Endothelial cell of umbilical vein (primary cell): ENCODE measurements at regions not wholly inside any gene's neighbourhood (a gene's known extent, or its start where the extent isn't known, plus 50 kb on each side); places are given as distances from the start of the nearest gene placed in this dataset.

Source experiments
- BruUV-seq: library from RNA; stranded (reverse); fragments of 400-500 nt; replicated peaks from 2 replicates; lab custom pipeline; 2021; lab: Mats Ljungman, UMichigan
- CTCF ChIA-PET: fragments of 300-600, 350-600 bp; sonication (Branson Sonifier 250); formaldehyde crosslinking; loops from one replicate; lab custom pipeline; 2021; ENCODE audit warnings: antibody characterized with exemption, inconsistent platforms; lab: Charles Lee
- POLR2A ChIA-PET: fragments of 300-600, 350-600 bp; sonication (Branson Sonifier 250); formaldehyde crosslinking; loops from one replicate; lab custom pipeline; 2021; ENCODE audit warnings: antibody characterized with exemption, inconsistent platforms; lab: Charles Lee
- DNase-seq: peaks from one replicate; pipeline ENCODE4 v3.0.0-alpha.2; 2011; ENCODE audit warnings: low read depth, low spot score
- FAIRE-seq: peaks from 2 replicates; lab custom pipeline; 2011; peaks lifted over from hg19 to GRCh38; lab: Jason Lieb, UNC
- H2AFZ ChIP-seq: 2 replicates; pipeline ENCODE4 v1.6.0; 2012; ENCODE audit warnings: low read depth, low read length, control low read depth, inconsistent platforms
- H3K27ac ChIP-seq: 2 replicates; pipeline ENCODE4 v1.5.1; 2011; ENCODE audit warnings: low read depth, mild to moderate bottlenecking, control low read depth, low read length, moderate library complexity; ENCODE audit not compliant: insufficient read depth
- H3K27me3 ChIP-seq, 2 experiments: 2 replicates each; pipeline versions ENCODE4 v1.6.0 to v1.6.1; 2011; ENCODE audit warnings: low read length in 2 of 2, mixed read lengths in 1 of 2; ENCODE audit not compliant: control insufficient read depth in 2 of 2, insufficient read depth in 2 of 2
- H3K36me3 ChIP-seq, 2 experiments: 2 replicates in 1 of 2; 3 replicates in 1 of 2; pipeline ENCODE4 v1.5.1; 2011; ENCODE audit warnings: low read length in 2 of 2, mild to moderate bottlenecking in 1 of 2, moderate library complexity in 1 of 2; ENCODE audit not compliant: control insufficient read depth in 2 of 2, insufficient read depth in 2 of 2; ENCODE audit errors: extremely low read depth in 1 of 2
- H3K4me1 ChIP-seq: 3 replicates; pipeline ENCODE4 v1.5.1; 2011; ENCODE audit warnings: mild to moderate bottlenecking, low read length; ENCODE audit not compliant: control insufficient read depth, insufficient read depth; ENCODE audit errors: extremely low read depth
- H3K4me2 ChIP-seq: 2 replicates; pipeline ENCODE4 v1.6.1; 2011; ENCODE audit warnings: low read length, control low read depth, mixed read lengths; ENCODE audit not compliant: insufficient read depth
- H3K4me3 ChIP-seq, 3 experiments: fragments of 200-600 bp in 1 of 3; sonication (generic), shearing (Covaris generic) in 1 of 3; replicated peaks in 1 of 3; 2 replicates each; pipeline ENCODE4 v1.5.1; 2011 to 2016; ENCODE audit warnings: control low read depth in 3 of 3, low read length in 3 of 3, mild to moderate bottlenecking in 2 of 3, inconsistent platforms in 1 of 3, low read depth in 1 of 3, moderate library complexity in 1 of 3; ENCODE audit not compliant: insufficient read depth in 1 of 3
- H3K79me2 ChIP-seq: 2 replicates; pipeline ENCODE4 v1.6.0; 2012; ENCODE audit warnings: low read length, inconsistent platforms; ENCODE audit not compliant: control insufficient read depth, insufficient read depth
- H3K9ac ChIP-seq: replicated peaks from 2 replicates; pipeline ENCODE3; 2011; ENCODE audit warnings: low read length, control low read depth; ENCODE audit not compliant: insufficient read depth; ENCODE audit errors: extremely low read depth
- H3K9me1 ChIP-seq: replicated peaks from 3 replicates; pipeline ENCODE4 v1.6.0; 2011; ENCODE audit warnings: mild to moderate bottlenecking, low read length; ENCODE audit not compliant: control insufficient read depth, insufficient read depth; ENCODE audit errors: extremely low read depth
- H3K9me3 ChIP-seq: replicated peaks from 2 replicates; pipeline ENCODE4 v1.5.1; 2012; ENCODE audit warnings: low read length, inconsistent platforms; ENCODE audit not compliant: control insufficient read depth, insufficient read depth
- H4K20me1 ChIP-seq: replicated peaks from 2 replicates; pipeline ENCODE3; 2011; ENCODE audit warnings: mild to moderate bottlenecking, low read length; ENCODE audit not compliant: control insufficient read depth, insufficient read depth; ENCODE audit errors: extremely low read depth
- EZH2 ChIP-seq: IDR thresholded peaks from 2 replicates; pipeline ENCODE4 v1.6.1; 2012; ENCODE audit warnings: borderline replicate concordance, low read depth, mild to moderate bottlenecking, moderate library complexity, low read length, inconsistent platforms; ENCODE audit not compliant: severe bottlenecking
- FOS ChIP-seq: IDR thresholded peaks from 2 replicates; pipeline ENCODE4 v1.6.1; 2011; ENCODE audit warnings: mild to moderate bottlenecking, low read length, moderate library complexity, borderline replicate concordance; ENCODE audit not compliant: insufficient read depth
- GATA2 ChIP-seq: IDR thresholded peaks from 2 replicates; pipeline ENCODE4 v1.7.0; 2011; ENCODE audit warnings: low read depth, mild to moderate bottlenecking, moderate library complexity, mixed read lengths, low read length; ENCODE audit not compliant: insufficient read length, insufficient read depth
- JUN ChIP-seq: IDR thresholded peaks from 2 replicates; pipeline ENCODE4 v1.6.1; 2011; ENCODE audit warnings: borderline replicate concordance, low read depth; ENCODE audit not compliant: insufficient read length, insufficient read depth
- MYC ChIP-seq: IDR thresholded peaks from one replicate; pipeline ENCODE4 v1.6.1; 2011; ENCODE audit warnings: mild to moderate bottlenecking, low read depth, low read length
- POLR2A ChIP-seq: IDR thresholded peaks from 2 replicates; pipeline ENCODE4 v1.6.1; 2012; ENCODE audit warnings: low read depth, mild to moderate bottlenecking, control low read depth, low read length
- POLR2AphosphoS5 ChIP-seq: IDR thresholded peaks from 2 replicates; pipeline ENCODE4 v1.6.1; 2012; ENCODE audit warnings: low read depth, mild to moderate bottlenecking, control low read depth, low read length, moderate library complexity; ENCODE audit not compliant: insufficient read depth
- dilution Hi-C: fragments of 300-500 bp; cut with MboI; formaldehyde crosslinking; loops from one replicate; pipeline ENCODE4 v1.15.0; 2019; ENCODE audit warnings: low sequenced_read_pairs; ENCODE audit not compliant: extremely low pct_ligation_motif_present
- intact Hi-C: fragments of 100-400 bp; cut with micrococcal nuclease; formaldehyde crosslinking; loops from one replicate; pipeline ENCODE4 v1.10.0; 2022
- TF ChIP-seq, protein P1 (sequence below), 2 donors: IDR thresholded peaks; 1 replicate in 1 of 2; 2 replicates in 1 of 2; pipeline ENCODE4 v1.5.1; 2011; ENCODE audit warnings: low read length in 2 of 2, mild to moderate bottlenecking in 2 of 2, moderate library complexity in 2 of 2, control low read depth in 1 of 2, inconsistent platforms in 1 of 2, low read depth in 1 of 2; ENCODE audit not compliant: insufficient read depth in 1 of 2; ENCODE audit errors: extremely low read depth in 1 of 2
- TF ChIP-seq, protein P2 (sequence below): IDR thresholded peaks from 2 replicates; pipeline ENCODE4 v1.6.1; 2011; ENCODE audit not compliant: insufficient read depth, insufficient read length

GRCh38 chr4:14743601-14744000 lies 258.7 kb upstream of the CPEB2 start:
- Histone ChIP-seq H3K4me3 (no peak overlapping the region), H3K27ac (no peak overlapping the region), H3K27me3 (no peaks in the 10 kb centered on the region), H3K4me1 (no peaks in the 10 kb centered on the region), H4K20me1 (no peaks in the 10 kb centered on the region), H3K9ac (no peak overlapping the region), H3K4me2 (no peak overlapping the region), H2AFZ (no peak overlapping the region), H3K9me1 (no peaks in the 10 kb centered on the region), H3K79me2 (no peaks in the 10 kb centered on the region), H3K36me3 (no peaks in the 10 kb centered on the region), H3K9me3 (no peaks in the 10 kb centered on the region)
- FAIRE-seq (no peak), DNase-seq (no peak)
- ChIA-PET POLR2A (no interaction called here), CTCF (no interaction called here)
- TF ChIP-seq POLR2AphosphoS5 (no peak), FOS (no peak), POLR2A (no peak), JUN (no peak), GATA2 (no peak), EZH2 (no peak), MYC (no peak)
- TF ChIP-seq, protein P1, sequence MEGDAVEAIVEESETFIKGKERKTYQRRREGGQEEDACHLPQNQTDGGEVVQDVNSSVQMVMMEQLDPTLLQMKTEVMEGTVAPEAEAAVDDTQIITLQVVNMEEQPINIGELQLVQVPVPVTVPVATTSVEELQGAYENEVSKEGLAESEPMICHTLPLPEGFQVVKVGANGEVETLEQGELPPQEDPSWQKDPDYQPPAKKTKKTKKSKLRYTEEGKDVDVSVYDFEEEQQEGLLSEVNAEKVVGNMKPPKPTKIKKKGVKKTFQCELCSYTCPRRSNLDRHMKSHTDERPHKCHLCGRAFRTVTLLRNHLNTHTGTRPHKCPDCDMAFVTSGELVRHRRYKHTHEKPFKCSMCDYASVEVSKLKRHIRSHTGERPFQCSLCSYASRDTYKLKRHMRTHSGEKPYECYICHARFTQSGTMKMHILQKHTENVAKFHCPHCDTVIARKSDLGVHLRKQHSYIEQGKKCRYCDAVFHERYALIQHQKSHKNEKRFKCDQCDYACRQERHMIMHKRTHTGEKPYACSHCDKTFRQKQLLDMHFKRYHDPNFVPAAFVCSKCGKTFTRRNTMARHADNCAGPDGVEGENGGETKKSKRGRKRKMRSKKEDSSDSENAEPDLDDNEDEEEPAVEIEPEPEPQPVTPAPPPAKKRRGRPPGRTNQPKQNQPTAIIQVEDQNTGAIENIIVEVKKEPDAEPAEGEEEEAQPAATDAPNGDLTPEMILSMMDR (IDR thresholded peaks at IDR 0.05; ENCODE audit: extremely low read depth in 1 of 2, insufficient read depth in 1 of 2, low read depth in 1 of 2, low read length in 2 of 2), result no peak
- TF ChIP-seq, protein P2, sequence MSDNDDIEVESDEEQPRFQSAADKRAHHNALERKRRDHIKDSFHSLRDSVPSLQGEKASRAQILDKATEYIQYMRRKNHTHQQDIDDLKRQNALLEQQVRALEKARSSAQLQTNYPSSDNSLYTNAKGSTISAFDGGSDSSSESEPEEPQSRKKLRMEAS, result no peak
- BruUV-seq, result no TSS peak
- intact Hi-C loops (no loop called here), dilution Hi-C loops (no loop called here)
